ENCODE measurements at regions not wholly inside any gene's neighbourhood (a gene's known extent, or its start where the extent isn't known, plus 50 kb on each side); places are given as distances from the start of the nearest gene placed in this dataset.

DNA sequence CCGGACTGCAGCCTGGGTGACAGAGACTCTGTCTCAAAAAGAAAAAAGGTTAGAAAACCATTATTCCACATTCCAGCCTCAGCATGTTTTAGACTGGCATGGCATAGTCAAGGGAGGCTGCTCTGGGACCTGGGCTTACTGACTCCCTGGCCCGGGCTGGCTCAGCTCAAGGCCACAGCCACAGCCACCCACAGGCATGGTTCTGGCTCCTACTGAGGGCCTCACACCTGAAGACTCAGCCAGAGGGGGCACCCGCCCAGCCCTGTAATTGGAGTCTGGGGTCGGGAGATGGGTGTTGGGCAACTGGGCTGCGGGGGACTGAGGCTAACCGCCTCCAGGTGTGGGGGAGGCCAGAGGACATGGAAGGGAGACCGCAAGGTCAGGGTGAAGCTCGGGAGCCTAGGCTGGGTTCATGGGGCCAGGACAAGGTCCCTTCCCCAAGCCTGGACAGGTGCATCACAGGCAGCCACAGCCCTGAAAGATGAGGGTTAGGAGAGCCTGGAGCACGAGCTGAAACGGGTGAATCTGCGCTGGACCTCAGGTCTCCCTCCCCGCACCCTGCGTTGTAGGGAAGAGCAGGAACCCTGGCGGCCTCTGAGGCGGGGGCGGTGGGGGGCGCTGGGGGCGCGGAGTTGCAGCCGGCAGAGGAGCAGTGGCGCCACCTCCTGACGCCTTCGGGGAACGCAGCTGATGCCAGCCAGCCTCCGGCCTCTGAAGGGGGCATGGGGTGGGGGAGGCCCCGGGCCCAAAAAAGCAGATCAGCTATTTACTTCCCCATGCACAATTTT is 67.7 kb upstream of the SRSF6 start:
- H3K27ac ChIP-seq = no peak overlapping the region
- DNase-seq (ENCODE audit: low spot score) = no peak
- TF ChIP-seq, protein P1, sequence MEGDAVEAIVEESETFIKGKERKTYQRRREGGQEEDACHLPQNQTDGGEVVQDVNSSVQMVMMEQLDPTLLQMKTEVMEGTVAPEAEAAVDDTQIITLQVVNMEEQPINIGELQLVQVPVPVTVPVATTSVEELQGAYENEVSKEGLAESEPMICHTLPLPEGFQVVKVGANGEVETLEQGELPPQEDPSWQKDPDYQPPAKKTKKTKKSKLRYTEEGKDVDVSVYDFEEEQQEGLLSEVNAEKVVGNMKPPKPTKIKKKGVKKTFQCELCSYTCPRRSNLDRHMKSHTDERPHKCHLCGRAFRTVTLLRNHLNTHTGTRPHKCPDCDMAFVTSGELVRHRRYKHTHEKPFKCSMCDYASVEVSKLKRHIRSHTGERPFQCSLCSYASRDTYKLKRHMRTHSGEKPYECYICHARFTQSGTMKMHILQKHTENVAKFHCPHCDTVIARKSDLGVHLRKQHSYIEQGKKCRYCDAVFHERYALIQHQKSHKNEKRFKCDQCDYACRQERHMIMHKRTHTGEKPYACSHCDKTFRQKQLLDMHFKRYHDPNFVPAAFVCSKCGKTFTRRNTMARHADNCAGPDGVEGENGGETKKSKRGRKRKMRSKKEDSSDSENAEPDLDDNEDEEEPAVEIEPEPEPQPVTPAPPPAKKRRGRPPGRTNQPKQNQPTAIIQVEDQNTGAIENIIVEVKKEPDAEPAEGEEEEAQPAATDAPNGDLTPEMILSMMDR (conservative IDR thresholded peaks at IDR 0.05; ENCODE audit: low read depth) = peak; percentile 44
- CTCF ChIA-PET = interaction anchor here (0.6 to 1.1 kb wide), 4 partner anchors 19 to 658 kb away, joined by 3 to 6 read pairs (median 4); no protein-coding TSS in a partner anchor
- POLR2A ChIA-PET (ENCODE audit: low non-redundant PET) = no interaction called here

DNA sequence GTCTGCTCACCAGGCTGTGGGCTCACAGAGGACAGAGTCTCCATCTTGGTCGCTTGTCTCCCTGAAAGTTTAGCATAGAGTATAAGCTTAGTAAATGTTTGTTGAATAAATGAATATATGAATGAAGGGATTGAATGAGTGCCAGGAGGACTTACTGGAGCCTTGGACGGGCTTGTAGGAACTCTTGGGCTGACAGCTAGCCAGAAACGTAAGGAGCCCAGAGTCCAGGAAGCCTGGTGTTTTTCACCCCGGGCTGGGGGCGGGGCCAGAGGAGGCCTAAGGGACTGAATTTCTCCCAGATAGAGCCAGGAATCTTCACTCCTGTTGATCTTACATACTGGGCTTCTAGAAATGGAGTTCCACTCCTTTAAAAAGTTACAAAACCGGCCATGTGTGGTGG is 68.5 kb upstream of the SRSF6 start:
- TF ChIP-seq, protein P1 (conservative IDR thresholded peaks at IDR 0.05; ENCODE audit: low read depth) = no peak
- no peak for DNase-seq (ENCODE audit: low spot score)
- no peak overlapping the region for H3K27ac ChIP-seq
- CTCF ChIA-PET = interaction anchor here (0.7 kb wide), 1 partner anchor 657 kb away, joined by 3 read pairs; no protein-coding TSS in a partner anchor
- POLR2A ChIA-PET (ENCODE audit: low non-redundant PET) = no interaction called here

DNA sequence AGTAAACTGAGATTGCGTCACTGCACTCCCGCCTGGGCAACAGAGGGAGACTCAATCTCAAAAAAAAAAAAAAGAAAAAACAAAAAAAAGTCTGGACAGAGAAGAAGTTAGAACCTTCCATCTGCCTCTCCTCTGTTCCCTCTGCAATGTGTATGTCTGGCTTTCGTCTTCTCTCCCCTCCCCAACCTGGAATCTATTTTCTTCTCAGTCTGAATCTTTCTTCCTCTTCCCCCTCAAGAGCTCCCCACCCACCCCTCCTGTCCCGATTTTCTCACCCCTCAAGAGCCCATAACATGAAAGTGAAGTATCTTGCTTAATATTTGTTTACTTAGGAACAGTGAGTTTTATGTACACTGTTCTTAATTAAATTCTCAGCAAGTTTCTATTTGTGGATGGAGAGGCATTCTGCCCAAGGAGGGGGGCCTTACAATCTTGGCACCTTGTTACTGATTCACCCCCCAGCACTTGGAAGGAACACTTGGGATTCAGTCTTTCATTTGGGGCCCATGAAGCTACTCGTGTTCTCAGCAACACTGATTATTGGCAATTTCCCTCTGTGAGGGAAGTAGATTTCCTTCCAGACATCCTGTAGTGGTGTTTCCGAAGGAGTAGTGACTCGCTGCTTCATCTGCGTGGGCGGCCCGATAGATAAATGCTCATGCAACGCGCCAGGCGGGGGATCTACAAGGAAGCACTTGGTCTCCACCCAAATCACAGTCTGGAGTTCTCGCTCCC is 69.3 kb upstream of the SRSF6 start:
- CTCF ChIA-PET = interaction anchor here (0.6 to 0.7 kb wide), 2 partner anchors 26 to 1676 kb away, joined by 3 read pairs; no protein-coding TSS in a partner anchor
- TF ChIP-seq, protein P1 (conservative IDR thresholded peaks at IDR 0.05; ENCODE audit: low read depth) = no peak
- DNase-seq (ENCODE audit: low spot score) = no peak
- POLR2A ChIA-PET (ENCODE audit: low non-redundant PET) = no interaction called here
- no peak overlapping the region for H3K27ac ChIP-seq

DNA sequence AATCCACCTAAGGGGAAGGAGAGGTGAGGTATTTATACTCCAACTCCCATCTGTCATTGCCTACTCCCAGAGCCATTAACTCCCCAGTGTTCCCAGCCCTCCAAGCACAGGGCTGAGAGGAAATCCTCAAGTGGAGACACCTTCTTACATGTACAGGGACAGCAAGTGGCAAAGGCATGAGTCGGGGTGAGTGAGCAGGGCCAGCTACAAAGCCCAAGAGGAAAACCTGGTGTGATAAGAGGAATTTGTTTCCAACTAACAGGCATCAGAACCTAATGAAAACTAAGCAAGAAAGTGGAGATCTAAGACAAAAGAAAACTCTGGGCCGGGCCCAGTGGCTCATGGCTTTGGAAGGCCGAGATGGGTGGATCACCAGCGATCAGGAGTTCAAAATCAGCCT is 70.0 kb upstream of the SRSF6 start:
- no peak overlapping the region for H3K27ac ChIP-seq
- ChIA-PET POLR2A (ENCODE audit: low non-redundant PET) (no interaction called here), CTCF (interaction anchor here (0.7 to 0.8 kb wide), 2 partner anchors 26 to 1977 kb away, joined by 3 read pairs; no protein-coding TSS in a partner anchor)
- TF ChIP-seq, protein P1 (conservative IDR thresholded peaks at IDR 0.05; ENCODE audit: low read depth) = no peak
- no peak for DNase-seq (ENCODE audit: low spot score)

DNA sequence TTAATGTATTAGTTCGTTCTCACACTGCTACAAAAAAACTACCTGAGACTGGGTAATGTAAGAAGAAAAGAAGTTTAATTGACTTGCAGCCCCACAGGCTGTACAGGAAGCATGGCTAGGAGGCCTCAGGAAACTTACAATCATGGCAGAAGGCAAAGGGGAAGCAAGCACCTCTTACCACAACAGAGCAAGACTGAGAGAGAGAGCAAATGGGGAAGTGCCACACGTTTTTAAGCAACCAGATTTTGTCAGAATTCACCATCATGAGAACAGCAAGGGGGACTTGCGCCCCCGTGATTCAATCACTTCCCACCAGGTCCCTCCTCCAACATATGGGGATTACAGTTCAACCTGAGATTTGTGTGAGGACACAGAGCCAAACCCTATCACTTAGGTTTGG is 70.8 kb upstream of the SRSF6 start:
- ChIA-PET CTCF (no interaction called here), POLR2A (ENCODE audit: low non-redundant PET) (no interaction called here)
- DNase-seq (ENCODE audit: low spot score) = no peak

DNA sequence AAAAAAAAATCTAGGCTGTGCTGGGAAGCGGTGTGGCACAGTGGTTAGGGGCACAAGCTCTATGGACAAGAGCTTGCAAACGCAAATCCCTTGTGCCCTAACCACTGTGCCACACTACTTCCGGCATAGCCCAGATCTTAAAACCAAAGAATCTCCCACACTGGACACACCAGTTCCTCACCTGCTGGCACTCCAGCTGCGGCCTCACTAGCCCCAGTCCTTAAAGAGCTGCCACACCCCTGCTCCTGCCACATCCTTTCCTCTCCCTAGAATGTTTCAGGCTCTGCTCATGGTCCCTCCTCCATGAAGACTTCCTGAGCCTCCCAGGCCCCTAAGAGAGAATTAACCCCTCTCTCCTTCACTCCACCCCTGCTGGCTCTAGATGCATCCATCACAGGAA is 71.8 kb upstream of the SRSF6 start:
- ChIA-PET POLR2A (ENCODE audit: low non-redundant PET) (interaction anchor here (0.5 kb wide), 1 partner anchor 321 kb away, joined by 5 read pairs; no protein-coding TSS in a partner anchor), CTCF (no interaction called here)
- DNase-seq (ENCODE audit: low spot score) = no peak
- TF ChIP-seq, protein P1 (conservative IDR thresholded peaks at IDR 0.05; ENCODE audit: low read depth) = no peak
- H3K27ac ChIP-seq = no peak overlapping the region

More for the DNA sequence above, 70.8 kb upstream of the SRSF6 start:
- no peak overlapping the region for H3K27ac ChIP-seq
- TF ChIP-seq, protein P1 (conservative IDR thresholded peaks at IDR 0.05; ENCODE audit: low read depth) = no peak

Data from RWPE1 (cell line).